UCSD-AML1 (cell line): ENCODE measurements at regions not wholly inside any gene's neighbourhood (a gene's known extent, or its start where the extent isn't known, plus 50 kb on each side); places are given as distances from the start of the nearest gene placed in this dataset.
"Not testable (repeated sequence)": the region's sequence is repeated elsewhere in the genome, so short reads cannot be mapped to it uniquely, and the experiment has no call there.

Experiments
- DNase-seq: peaks from one replicate; lab custom pipeline; 2025; ENCODE audit not compliant: unreplicated experiment; lab: John Stamatoyannopoulos, UW

DNA sequence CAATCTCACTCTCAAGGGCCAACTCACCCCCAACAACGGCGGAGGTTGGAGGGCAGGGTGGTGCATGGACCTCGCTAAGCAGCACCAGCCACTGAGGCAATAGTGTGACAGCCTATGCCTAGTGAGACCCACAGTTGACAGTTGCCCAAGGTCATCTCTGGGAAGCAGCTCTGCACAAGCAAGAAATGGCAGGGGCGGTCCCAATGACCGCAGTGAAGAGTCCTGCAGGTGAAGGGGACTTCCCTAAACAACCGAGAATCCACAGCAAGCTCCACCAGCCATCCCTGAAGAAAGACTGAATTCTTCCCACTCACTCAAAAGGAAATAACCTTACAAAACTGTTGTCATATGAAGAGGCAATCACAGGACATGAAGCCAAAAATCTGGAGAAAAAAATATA is 313.4 kb upstream of the ID2 start:
- no peak for DNase-seq

DNA sequence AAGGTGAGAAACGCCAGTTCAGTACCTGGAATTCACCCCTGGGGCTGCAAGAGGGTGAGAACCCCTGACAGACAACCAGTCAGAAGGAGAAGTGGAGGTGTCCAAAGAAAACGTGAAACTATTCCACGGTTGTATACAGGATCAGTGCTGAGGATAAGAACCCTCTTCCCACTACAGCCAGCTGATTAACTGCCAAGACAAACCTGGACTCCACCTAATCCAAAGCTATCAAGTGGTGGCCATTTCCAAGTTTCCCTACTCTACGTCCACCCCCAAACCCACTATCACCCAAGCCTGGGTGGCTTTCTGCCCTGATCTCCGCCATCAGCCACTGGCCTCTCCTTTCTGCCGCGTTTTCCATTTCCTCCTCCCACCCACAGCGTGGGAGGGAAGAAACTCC is 312.3 kb upstream of the ID2 start:
- DNase-seq: no peak

DNA sequence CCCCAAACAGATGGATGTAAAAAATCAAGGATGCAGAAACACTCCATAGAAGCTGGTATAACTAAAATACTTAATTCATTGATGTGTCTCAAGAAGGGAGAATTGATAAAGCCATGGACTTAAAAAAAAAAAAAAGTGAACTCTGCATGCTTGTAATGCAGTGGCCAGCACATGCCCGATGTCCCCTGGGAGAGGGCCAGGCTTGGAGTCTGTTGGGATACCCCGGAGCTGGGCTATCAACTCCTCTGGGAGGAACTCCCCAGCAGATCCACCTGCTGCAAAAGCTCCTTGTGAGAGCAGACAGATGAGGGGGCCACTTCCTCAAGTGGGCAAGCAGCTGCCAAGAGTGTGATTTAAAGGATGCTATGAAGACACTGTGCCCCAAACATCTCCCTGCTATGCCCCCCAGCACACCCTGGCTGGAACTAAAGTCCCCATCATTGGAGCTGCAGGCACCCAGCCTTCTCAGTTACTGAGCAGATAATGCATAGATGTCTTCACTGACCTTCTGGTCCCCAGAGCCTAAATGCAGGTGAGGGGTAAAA is 311.5 kb upstream of the ID2 start:
- no peak for DNase-seq

DNA sequence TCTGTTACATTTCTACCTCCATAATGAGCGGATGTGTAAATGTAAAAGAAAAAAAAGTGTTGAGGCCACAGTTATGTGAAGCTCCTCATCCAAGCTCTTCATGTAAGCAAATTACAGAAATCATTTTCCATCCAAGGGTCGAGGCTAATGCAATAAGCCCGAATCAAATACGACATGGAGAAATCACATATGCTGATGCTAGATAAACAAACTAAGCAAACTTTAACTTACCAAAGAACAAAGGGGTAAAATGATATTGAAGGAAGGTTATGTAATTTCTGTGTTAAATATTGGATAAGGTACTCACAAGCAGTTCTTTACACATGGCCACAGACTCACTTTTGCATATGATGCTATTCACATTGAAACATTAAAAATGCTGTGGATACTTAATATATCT is 310.2 kb upstream of the ID2 start:
- DNase-seq: no peak

DNA sequence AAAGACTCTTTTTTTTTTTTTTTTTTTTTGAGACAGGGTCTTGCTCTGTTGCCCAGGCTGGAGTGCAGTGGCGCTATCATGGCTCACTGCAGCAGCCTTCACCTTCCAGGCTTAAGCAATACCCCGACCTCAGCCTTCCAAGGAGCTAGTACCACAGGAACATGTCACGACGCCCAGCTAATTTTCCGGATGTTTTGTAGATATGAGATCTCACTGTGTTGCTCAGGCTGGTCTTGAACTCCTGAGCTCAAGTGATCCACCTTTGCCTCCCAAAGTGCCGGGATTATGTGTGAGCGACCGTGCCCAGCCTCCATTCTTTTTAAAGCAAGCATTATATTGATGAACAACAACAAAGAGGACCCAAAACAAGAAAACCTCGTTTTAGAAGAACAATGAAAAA is 307.1 kb upstream of the ID2 start:
- no peak for DNase-seq

DNA sequence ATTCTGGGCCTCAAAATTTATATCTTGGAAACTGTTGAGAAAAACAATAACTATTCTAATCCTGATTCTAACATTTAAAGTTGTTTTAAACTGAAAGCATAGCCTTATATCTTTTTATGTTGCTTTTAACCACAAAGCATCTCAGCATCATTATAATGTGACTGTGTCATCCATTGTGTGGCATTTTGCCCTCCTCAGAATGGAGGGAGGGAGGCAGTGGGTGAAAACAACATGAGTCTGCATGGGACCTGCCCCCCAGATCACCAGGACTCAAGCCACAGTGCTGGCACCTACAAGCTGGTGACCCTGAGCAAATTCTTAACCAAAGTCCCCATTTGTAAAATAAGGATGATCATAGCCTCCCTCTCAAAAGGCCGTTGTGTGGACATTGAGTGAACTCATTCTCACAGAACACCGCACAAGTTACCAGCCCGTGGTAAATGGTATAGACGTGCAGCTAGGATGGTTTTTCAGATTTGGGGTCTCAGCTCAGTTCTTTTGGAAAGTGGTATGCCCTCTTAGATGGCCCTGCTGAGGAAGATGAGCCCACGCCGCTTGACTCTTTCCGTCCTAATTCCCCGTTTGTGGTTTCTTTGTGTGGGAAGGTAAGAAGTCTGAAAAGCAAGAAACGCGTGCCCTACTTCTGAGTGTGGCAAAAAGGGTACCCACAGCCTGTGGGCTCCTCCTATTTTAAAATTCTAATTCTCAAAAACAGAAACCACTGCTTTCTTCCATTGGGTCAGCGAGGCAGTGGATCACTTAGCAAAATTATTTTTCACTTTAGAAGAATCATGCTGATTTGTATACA is 305.0 kb upstream of the ID2 start:
- DNase-seq: no peak

DNA sequence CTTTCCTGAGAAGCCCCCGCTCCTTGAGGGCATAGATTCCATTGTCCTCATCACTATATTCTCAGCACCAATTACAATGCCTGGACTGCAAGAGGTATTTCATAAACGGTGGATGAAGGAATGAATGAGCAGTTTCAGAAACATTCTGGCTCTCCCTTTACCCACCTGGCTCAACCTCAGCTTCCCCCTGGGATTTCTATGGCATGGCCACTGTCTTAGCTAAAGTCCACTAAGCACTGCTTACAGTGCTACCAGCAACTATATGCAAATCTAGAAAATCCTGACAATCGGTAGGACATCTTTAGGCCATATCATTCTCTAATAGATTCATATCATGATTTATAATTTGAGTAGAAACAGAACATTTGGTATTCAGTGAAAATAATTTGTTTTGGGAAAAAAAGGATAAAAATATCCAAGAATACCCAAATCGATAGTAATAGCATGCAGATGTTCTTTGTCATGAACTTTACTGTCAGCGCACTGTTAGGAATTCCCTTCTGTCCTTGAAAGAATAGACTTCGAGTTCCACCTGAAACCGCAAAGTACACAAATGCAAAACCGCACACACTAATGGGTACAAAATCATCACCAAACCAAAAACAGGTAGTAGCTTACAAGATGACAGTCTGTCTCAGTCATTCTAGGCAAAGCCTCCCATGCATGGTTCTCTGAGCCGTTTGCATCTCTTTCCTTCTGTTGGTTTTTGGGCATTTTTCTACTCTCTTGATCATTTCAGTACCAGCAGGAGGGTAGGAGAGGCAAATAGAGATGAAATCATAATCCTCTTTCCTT is 303.6 kb upstream of the ID2 start:
- DNase-seq: no peak

DNA sequence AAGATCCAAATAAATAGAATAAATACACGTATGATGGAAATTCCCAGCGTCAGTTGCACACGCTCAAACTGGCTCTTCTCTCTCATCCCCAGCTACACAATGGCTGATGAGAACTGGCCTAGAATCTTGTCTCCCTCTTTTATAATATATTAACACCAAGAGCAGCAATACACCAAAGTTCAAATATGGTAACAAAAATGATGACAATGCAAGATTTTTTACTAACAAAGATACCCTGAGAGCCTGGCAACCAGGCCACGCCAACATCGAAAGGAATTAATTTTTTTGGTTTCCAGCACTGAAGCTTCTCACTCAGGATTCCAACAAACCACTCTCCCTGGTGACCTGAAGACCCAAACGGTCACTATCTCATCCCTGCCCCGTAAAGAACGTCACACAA is 302.7 kb upstream of the ID2 start:
- no peak for DNase-seq

DNA sequence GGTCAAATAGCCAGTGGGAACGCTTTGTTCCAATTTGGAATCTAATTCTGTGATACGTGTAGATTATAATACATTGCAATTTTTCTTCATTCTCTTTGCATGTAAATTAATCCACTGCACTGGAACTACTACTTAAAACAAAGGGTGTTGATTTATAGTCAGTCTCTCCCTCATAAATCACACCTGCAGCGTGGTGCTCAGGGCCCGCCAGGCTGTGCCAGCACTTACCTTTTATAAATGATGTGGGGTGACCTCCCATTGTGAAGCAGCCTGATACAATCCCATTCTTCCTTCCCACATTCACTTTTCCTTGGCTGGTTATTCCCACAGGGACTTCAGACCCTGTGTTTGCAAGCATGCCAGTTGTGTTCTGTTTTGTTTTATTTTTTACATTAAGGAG is 302.3 kb upstream of the ID2 start:
- no peak for DNase-seq

DNA sequence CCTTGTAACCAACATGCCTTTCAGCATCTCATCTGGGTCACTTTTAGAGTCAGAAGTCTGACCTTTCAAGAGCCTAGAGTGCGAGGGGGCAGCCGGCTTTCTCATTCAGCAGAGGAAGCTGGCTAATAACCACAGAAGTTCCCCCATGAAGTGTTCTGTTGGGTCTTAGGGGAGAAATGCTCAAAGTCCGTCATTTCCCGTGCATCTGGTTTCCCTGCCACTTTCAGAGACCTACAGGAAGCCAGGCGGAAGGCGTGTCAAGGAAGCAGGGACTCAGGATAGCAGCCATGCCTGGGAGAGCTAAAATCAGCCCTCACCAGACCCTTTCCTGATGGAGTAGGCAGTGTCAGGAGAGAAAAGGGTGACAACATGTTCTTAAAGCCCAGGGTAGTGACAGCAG is 301.8 kb upstream of the ID2 start:
- DNase-seq: peak; percentile 84

DNA sequence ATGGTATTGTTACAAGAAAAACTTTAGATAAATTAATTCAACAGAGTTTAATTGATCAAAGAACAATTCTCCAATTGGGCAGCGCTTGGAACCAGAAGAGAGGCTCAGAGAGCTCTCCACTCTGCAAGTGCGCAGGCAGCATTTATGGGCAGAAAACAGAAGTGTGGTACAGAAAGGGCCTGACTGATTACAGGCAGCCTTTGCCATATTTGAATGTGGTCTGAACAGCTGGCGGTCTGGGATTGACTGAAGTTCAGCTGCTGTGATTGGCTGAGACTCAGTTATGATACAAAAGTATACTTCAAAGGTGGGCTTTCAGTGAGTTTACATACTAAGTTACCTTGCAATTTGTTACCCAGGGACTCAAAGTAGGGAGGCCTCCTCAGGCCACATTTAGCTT is 301.3 kb upstream of the ID2 start:
- DNase-seq: peak; percentile 54

DNA sequence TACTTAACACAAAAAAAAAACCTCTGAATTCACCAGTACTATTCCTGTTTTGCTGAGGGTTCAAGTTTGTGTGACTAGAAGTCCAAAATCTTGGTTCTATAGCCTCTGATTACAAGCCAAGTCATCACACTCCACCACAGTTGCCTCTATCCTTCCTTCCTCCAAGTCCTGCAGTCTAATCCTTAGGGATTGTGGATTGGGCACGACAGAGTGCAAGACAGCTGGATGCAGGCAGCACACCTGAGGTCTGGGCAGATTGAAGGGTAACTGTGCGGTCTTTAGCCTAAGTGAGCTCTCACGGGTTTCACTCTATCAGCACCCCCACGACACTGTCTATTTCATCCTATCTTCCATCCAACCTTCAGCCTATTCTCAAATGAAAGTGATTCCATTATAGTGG is 299.4 kb upstream of the ID2 start:
- DNase-seq: no peak

DNA sequence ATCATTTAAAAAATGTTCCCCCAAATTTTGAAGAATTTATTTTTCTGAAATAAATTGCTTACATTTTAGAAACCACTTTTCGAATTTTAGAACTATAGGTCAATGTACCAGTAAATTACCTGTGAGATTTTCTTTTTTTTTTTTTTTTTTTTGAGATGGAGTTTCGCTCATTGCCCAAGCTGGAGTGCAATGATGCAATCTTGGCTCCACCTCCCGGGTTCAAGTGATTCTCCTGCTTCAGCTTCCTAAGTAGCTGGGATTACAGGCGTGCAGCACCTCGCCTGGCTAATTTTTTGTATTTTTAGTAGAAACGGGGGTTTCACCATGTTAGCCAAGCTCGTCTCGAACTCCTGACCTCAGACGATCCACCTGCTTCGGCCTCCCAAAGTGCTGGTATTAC is 295.1 kb upstream of the ID2 start:
- not testable (repeated sequence) for DNase-seq

DNA sequence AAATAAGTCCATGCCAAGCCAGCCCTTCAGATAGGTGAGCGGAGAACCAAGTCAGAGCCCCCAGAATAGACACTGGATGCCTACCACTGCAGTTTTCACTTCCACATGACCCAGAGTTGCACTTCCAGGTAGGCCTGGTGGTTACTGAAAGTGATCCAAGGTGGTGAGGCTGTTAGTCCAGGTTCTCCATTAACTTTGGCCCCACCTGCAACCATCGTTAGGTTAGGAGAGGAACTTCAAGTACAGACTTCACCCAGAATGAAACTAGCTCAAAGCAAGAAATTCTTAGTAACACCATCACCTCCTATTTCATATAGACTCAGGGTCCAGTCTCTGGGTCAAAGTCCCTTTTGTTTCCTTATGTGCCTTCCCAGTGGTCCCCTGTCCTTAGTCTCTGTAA is 293.1 kb upstream of the ID2 start:
- no peak for DNase-seq

DNA sequence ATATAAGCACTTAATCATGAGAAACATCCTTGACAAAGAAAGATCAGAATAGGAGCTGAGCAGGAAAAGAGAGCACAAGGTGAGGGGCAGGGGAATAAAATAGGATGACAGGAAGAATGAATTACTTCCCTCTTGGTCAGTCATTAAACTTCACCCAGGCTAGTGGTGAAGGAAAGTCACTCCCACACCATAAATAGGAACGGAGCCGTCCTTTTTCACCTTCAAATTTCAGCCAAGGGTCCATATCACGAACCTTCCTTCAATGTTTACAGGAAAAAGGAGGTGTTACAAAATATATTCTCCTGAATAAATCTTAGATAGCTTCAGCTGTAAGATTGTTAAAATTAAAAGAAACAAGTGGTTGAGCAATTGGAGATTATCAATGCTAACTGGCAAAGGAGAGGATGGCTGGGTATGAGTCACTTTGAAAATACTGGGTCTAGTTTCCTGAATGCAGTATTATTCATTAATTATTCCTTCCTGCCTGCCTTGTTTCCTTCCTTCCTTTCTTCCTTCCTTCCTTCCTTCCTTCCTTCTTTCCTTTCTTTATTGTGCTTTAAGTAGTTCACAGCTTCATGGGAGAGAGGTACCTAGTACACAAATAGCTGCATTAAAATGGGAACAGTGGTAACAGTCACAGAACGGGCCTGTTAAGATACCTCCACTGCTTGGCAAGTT is 292.3 kb upstream of the ID2 start:
- no peak for DNase-seq

DNA sequence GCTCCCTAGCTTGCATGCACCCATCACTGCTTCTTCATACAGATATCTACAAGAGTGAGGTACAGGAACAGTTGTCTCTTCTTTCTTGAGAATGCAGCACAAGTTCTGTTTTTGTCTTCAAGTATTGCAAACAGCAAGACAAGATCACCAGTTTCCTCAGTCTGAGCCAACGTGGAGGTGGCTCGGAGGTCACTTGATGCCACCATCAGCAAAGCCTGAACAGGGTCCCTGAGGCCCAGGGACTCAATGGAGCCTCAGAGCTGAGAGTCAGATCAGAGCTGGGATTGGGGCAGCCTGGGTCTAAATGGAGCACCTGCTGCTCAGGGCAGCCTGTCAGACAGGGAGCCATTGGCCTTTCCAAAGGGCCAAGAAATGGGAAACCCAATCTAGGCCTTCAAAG is 290.7 kb upstream of the ID2 start:
- no peak for DNase-seq

DNA sequence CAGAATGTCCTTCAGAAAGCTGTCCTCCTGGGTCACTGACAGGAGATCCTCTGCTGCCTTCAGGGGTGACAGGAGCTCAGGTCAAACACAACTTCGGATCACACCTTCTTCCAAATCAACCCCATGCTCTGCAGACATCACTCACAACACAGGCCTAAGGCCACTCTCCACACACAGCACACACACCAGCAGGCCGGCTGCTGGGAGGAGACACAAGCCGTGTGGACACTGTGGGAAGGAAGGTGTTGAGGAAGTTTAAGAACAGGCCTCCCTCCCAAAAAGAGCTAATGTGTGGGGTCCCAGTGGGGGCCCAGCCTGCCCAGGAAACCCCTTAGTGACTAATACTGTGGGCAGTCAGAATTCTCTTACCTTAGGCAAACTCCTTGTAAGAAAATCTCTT is 290.3 kb upstream of the ID2 start:
- DNase-seq: no peak

DNA sequence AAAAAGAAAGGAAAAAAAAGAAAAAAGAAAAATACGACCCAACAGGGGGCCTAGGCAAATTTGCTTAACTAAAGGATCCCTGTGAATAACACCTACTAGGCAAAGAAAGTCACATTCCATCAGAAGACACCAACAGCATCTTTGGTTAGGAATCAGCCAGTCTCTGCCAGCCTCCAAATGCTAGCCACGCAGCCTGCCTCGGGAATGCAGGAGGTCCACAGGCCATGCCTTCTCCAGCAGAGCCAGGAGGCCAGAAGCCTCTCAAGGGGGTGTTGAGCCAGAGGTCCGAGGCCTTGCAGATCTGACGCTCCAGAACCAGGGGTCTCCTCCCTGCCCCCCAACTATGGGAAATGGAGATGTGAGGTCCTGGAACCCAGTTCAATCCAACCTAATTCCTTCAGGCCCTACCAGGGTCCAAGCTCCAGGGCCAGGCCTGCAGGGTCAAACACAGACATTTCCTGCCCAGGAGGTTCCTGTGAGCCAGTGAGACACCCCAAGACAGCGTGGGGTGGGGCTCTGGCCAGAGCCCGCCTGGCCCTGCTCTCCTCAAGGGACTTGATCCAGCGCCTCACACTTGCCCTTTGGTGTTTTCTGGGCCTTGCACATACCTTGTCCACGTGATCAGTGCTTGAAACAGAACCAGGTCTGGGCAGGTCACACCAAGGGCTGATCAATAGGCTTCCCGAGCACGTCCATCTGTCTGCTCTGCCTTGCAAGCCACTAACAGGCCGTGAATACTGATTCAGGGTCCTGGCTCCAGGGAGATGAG is 289.6 kb upstream of the ID2 start:
- no peak for DNase-seq

DNA sequence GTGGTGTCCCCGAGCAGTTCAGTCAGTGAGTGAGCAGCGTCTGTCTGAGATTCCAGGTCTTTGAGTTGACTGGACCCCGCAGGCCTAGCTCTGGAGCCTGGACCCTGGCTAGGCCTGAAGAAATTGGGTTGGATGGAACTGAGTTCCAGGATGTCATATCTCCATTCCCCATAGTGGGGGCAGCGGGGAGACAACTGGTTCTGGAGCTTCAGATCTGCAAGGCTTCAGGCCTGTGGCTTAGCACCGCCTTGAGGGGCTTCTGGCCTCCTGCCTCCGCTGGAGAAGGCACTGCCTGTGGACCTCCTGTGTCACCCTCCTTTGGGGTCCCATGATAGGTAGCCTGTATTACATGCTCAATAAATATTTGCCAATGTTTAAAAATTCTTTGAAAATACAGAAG is 288.4 kb upstream of the ID2 start:
- no peak for DNase-seq

DNA sequence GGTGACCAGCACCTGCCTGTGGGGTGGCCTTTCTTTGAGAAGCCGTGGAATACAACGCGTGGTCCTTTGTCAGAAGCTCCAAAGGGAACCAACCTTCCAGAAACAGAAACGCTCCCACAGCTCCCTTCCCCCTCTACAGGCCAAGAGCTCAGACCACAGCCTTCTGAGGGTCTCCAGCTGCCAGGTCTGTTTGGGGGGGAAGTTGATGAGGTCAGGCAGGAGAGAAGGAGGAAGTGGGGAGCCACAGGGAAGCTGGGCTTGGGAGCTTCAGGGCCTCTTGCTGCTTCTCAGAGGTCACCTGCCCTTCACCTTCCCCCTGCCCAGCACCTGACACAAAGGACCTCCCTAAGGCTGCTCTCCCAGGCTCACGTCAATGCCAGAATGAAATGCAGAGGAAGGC is 287.7 kb upstream of the ID2 start:
- DNase-seq: no peak
